ENCODE measurements at regions not wholly inside any gene's neighbourhood (a gene's known extent, or its start where the extent isn't known, plus 50 kb on each side); places are given as distances from the start of the nearest gene placed in this dataset.

DNA sequence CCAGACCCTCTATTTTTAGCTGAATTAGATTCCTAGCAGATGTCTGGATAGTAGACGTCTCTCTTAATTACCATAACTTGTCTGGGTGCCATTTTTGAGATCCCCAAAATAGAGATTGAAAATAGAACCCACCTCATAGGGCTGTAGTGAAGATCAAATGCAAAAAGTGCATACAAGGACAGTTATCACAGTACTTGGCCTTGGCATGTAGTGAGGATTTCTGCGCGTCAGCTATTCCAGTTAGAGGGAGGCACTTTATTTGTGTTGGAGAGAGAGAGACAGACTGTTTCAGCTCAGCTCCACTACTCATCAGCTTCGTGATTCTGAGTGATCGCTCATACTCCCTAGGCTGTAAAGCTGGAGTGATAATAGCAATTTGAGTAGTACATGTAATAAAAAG lies 59.6 kb upstream of the CDH13 start:
- H3K36me3 Mint-ChIP-seq (ENCODE audit: insufficient read depth in 2 of 2): peaks cover 0 to 2% of the 10 kb centered on the region in 2 donors
- peaks cover 1 to 2% of the 10 kb centered on the region in 2 donors for H3K9me3 Mint-ChIP-seq
- no peak for DNase-seq
- no peaks in the 10 kb centered on the region for H3K4me1 Mint-ChIP-seq (ENCODE audit: low read depth)
- H3K27ac Mint-ChIP-seq: no peak overlapping the region
- peaks cover 9% of the 10 kb centered on the region for H3K27me3 Mint-ChIP-seq (ENCODE audit: low read depth)
- H3K4me3 Mint-ChIP-seq: no peak overlapping the region
- no peak for ATAC-seq (replicated peaks in 1 of 2)

DNA sequence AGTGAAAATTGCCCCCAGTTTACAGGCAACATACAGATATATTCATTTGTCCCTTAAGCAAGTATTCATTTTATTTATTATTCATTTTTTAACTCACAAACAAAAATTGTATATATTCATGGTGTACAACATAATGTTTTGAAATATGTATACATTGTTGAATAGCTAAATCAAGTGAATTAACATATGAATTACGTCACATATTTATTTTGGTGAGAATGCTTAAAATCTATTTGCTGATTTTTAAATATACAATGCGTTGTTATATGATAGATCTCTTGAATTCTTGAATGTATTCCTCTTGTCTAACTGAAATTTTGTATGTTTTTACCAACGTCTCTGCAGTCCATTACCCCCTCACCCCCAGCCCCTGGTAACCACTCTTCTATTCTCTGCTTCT lies 63.4 kb upstream of the CDH13 start:
- DNase-seq (no peak), ATAC-seq (replicated peaks in 1 of 2) (no peak)
- Mint-ChIP-seq H3K36me3 (ENCODE audit: insufficient read depth in 2 of 2) (peaks cover 0 to 2% of the 10 kb centered on the region in 2 donors), H3K4me1 (ENCODE audit: low read depth) (no peaks in the 10 kb centered on the region), H3K9me3 (peaks cover 1 to 2% of the 10 kb centered on the region in 2 donors), H3K27ac (no peak overlapping the region), H3K27me3 (ENCODE audit: low read depth) (no peaks in the 10 kb centered on the region), H3K4me3 (no peak overlapping the region)

DNA sequence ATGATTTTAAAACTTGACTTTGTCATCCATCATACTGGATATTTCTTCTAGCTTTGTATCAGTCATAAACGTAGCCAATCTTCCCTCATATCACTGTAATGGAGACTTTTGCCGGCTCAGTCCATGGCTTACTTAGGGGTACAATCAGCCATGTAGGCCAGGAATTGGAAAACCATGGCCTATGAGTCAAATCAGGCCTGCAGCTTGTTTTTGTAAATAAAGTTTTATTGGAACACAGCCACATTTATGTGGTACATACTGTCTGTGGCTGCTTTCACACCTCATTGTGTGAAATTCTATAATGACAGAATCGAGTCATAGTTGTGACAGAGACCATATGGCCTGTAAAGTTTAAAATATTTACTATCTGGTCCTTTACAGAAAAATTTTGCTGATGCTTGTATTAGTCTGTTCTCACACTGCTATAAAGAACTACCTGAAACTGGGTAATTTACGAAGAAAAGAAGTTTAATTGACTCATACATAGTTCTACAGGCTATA lies 64.5 kb upstream of the CDH13 start:
- no peak overlapping the region for H3K27ac Mint-ChIP-seq
- H3K4me3 Mint-ChIP-seq: no peak overlapping the region
- no peaks in the 10 kb centered on the region for H3K27me3 Mint-ChIP-seq (ENCODE audit: low read depth)
- no peaks in the 10 kb centered on the region for H3K4me1 Mint-ChIP-seq (ENCODE audit: low read depth)
- H3K36me3 Mint-ChIP-seq (ENCODE audit: insufficient read depth in 2 of 2): peaks cover 0 to 2% of the 10 kb centered on the region in 2 donors
- peaks cover 1 to 4% of the 10 kb centered on the region in 2 donors for H3K9me3 Mint-ChIP-seq
- DNase-seq (no peak), ATAC-seq (replicated peaks in 1 of 2) (no peak)

DNA sequence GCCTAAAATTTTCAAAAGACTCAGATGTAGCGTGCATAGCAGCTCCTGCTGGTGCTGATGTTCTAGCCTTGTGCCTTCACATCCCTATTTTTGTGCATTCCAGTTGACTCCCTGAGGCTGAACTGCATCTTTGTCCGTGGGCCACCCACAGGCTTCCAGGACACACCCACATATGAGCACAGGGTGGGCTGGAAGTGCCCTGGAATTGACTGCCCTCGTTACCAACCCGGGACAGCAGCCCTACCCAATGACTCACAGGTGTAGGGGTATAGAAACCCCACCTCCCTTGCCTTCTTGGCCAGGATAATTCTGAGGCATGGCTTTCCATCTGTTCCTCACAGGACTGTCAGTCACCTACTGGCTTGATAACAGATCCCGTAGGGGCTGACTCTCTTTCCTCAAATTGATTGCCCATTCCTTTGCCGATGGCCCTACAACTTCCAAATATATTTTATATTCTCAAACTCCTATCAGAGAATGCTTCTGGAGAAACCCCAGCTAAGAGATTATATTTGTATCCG lies 65.9 kb upstream of the CDH13 start:
- peaks cover 0 to 2% of the 10 kb centered on the region in 2 donors for H3K36me3 Mint-ChIP-seq (ENCODE audit: insufficient read depth in 2 of 2)
- H3K4me3 Mint-ChIP-seq: no peak overlapping the region
- no peak overlapping the region for H3K27ac Mint-ChIP-seq
- H3K27me3 Mint-ChIP-seq (ENCODE audit: low read depth): no peaks in the 10 kb centered on the region
- ATAC-seq (replicated peaks in 1 of 2): no peak
- no peaks in the 10 kb centered on the region for H3K4me1 Mint-ChIP-seq (ENCODE audit: low read depth)
- H3K9me3 Mint-ChIP-seq: peaks cover 2 to 7% of the 10 kb centered on the region in 2 donors
- no peak for DNase-seq

DNA sequence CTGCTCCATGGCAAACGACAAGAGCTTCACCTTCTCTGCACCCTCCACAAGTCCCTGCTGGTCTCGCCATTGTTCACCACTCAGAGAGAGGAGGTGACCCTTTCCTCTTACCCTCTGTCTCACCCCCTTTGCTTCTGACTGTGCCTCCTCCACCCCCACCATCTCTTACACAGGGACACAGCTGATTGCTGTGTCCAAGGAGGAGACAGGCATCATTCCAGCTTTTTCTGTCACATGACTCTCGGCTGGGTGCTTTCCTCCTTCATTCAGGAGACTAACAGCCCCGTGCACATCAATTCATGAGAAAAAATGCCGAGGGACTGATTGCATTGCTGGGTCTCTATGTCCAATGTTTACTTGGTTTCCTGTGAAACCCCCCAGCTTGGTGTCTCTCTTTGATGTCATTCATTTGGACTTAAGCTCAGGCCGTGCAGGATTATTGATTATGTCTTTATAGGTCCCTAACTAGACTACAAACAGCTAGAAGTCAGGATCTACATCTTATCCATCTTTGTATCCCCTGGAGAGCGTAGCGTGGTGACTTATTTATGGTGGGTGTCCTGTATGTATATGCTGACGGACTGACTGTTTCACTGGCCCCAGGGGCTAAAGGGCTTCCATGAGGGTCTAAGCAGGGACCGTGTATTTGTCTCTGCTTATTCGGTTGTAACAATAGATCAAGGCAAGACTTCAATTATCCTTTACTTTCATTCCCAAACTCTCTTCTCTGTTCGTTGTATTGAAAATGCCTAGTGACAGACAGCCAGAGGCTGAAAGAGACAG lies 82.2 kb upstream of the CDH13 start:
- Mint-ChIP-seq H3K27me3 (ENCODE audit: low read depth) (no peaks in the 10 kb centered on the region), H3K36me3 (ENCODE audit: insufficient read depth in 2 of 2) (no peaks in the 10 kb centered on the region), H3K4me3 (no peak overlapping the region), H3K27ac (no peak overlapping the region), H3K9me3 (no peaks in the 10 kb centered on the region), H3K4me1 (ENCODE audit: low read depth) (no peaks in the 10 kb centered on the region)
- ATAC-seq (replicated peaks in 1 of 2) (no peak), DNase-seq (no peak)

DNA sequence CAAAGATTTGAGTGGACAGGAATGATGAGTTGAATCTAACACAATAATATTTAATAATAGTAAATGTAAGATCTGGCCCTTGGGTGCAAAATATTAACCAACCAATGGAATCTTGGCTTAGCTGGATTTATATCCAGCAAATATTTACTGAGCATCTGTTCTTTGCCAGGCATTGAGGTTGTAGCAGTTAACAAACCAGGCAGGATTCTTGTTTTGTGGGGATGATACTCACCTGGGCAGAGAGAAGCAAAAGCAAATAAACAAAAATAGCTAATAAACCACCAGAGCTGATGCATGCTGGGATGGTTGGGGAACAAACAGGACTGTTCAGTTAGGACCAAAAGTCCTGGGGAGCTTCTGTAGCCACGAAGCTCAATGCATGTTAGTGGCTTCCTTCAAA lies 84.1 kb upstream of the CDH13 start:
- no peak for DNase-seq
- H3K36me3 Mint-ChIP-seq (ENCODE audit: insufficient read depth in 2 of 2): no peaks in the 10 kb centered on the region
- no peaks in the 10 kb centered on the region for H3K4me1 Mint-ChIP-seq (ENCODE audit: low read depth)
- H3K27me3 Mint-ChIP-seq (ENCODE audit: low read depth): no peaks in the 10 kb centered on the region
- no peak overlapping the region for H3K4me3 Mint-ChIP-seq
- no peak overlapping the region for H3K27ac Mint-ChIP-seq
- H3K9me3 Mint-ChIP-seq: no peaks in the 10 kb centered on the region
- ATAC-seq (replicated peaks in 1 of 2): no peak

DNA sequence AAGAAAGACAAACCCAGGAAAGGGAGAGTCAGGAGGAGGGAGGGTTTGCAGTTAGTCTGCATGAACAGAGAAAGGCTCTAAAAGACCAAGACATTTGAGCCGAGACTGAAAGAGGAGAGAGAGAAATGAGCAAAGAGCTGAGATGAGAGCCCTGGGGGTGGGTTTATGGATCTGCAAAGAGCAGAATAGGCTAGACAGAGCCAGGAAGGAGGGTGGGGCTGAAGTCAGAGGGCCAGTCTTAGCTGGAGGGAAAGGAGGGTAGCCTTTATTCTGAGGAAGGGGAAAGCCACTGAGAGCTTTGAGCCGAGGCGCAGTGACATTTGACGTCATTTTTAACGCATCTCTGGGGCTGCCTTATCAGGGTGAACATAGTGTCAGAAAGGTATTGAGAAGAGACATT lies 85.7 kb upstream of the CDH13 start:
- Mint-ChIP-seq H3K4me3 (no peak overlapping the region), H3K4me1 (ENCODE audit: low read depth) (no peaks in the 10 kb centered on the region), H3K36me3 (ENCODE audit: insufficient read depth in 2 of 2) (no peaks in the 10 kb centered on the region), H3K27ac (no peak overlapping the region), H3K9me3 (no peaks in the 10 kb centered on the region), H3K27me3 (ENCODE audit: low read depth) (no peaks in the 10 kb centered on the region)
- ATAC-seq (replicated peaks in 1 of 2) (no peak), DNase-seq (no peak)

DNA sequence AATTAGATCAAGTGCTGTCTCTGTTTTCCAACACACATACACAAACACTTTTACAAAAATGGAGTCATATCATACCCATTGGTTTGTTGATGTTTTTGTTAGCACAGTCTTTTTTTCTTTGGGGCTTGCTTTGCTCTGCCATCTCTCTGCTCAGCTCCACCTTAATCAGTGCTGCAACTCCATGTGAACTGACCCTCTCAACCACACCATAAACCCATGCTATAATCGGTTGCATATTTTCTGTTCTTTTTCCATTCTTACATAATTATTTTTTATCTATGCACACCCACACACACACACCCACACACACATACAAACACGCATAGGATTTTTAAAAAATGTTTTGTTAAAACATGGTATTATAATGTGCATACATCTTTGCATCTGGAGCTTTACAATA lies 91.0 kb upstream of the CDH13 start:
- H3K36me3 Mint-ChIP-seq (ENCODE audit: insufficient read depth in 2 of 2): no peaks in the 10 kb centered on the region
- H3K4me3 Mint-ChIP-seq: no peak overlapping the region
- H3K27ac Mint-ChIP-seq: no peak overlapping the region
- ATAC-seq (replicated peaks in 1 of 2): no peak
- H3K27me3 Mint-ChIP-seq (ENCODE audit: low read depth): no peaks in the 10 kb centered on the region
- no peak for DNase-seq
- H3K4me1 Mint-ChIP-seq (ENCODE audit: low read depth): no peaks in the 10 kb centered on the region
- H3K9me3 Mint-ChIP-seq: peaks cover 2 to 6% of the 10 kb centered on the region in 2 donors

DNA sequence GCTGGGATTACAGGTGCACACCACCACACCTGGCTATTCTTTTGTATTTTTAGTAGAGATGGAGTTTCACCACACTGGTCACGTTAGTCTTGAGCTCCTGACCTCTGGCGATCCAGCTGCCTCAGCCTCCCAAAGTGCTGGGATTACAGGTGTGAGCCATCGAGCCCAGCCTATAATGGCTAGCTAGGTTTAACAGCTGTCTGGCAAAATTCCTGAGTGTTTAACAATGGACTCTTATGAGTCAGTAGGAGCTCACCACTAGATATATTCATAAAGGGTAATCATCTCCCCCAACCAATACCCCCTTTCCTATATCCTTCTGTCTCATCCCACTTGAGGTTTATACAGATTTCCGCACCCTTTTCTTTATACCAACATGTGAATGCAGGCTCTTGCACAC lies 91.5 kb upstream of the CDH13 start:
- Mint-ChIP-seq H3K27ac (no peak overlapping the region), H3K36me3 (ENCODE audit: insufficient read depth in 2 of 2) (no peaks in the 10 kb centered on the region), H3K27me3 (ENCODE audit: low read depth) (no peaks in the 10 kb centered on the region), H3K4me1 (ENCODE audit: low read depth) (no peaks in the 10 kb centered on the region), H3K9me3 (peaks cover 2 to 6% of the 10 kb centered on the region in 2 donors), H3K4me3 (no peak overlapping the region)
- ATAC-seq (replicated peaks in 1 of 2): no peak
- DNase-seq: no peak

DNA sequence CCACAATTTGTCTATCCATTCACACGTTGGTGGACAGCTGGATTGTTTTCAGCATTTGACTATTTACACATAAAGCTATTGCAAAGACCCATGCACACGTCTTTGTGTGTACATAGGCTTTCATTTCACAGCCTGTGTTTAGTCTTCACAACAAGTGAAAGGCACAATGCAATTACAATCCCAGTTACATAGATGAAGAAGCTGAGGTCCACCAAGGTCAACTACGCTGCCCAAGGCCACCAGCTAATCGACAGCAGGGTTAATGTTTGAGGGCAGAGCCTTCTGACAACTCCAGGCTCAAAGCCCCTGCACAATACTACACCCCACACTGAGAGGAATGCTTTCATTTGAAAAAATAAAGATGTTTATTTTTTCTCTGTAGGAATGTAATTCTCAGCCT lies 93.6 kb upstream of the CDH13 start:
- no peaks in the 10 kb centered on the region for H3K4me1 Mint-ChIP-seq (ENCODE audit: low read depth)
- no peak overlapping the region for H3K27ac Mint-ChIP-seq
- ATAC-seq (replicated peaks in 1 of 2) (no peak), DNase-seq (no peak)
- H3K9me3 Mint-ChIP-seq: peaks cover 2 to 8% of the 10 kb centered on the region in 2 donors
- no peak overlapping the region for H3K4me3 Mint-ChIP-seq
- H3K27me3 Mint-ChIP-seq (ENCODE audit: low read depth): no peaks in the 10 kb centered on the region
- H3K36me3 Mint-ChIP-seq (ENCODE audit: insufficient read depth in 2 of 2): no peaks in the 10 kb centered on the region

DNA sequence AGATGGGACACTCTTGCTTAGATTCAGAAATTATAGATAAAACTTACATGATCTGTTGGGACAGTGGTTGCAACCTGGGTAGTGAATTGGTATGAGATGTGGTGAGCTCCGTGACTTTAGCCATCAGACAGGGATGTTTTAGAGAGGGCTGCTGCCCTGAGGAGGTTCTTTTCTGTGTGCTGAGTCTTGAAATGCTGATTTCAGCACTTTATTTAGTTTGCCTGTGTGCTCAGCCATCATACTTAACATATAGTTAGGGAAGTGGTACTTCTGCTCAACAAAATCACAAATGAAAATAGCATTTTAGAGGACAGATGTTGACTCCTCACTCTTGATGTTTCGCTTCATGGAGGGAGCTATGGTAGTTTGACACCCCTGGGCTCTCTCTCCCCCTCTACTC lies 95.9 kb upstream of the CDH13 start:
- Mint-ChIP-seq H3K4me3 (no peak overlapping the region), H3K9me3 (peaks cover 6 to 10% of the 10 kb centered on the region in 2 donors)

DNA sequence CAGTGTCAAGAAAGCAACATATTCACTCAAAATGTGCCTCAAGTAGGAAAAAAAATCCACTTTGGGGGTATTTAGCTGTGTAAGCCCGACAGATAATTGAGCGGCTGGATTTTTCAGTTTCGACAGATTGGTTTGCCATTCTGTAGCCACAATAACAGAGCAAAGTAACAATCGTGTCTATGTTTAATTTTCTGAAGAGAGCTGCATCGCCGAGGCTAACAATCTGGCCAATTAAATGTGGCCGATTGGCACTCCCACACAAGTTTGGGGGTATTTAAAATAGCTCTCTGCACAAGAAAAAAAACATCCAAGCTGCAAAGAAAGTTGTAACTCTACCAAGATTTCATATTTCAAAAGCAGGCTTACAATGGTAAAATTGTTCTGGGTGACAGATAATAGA lies 99.7 kb upstream of the CDH13 start:
- Mint-ChIP-seq H3K36me3 (ENCODE audit: insufficient read depth in 2 of 2) (no peaks in the 10 kb centered on the region), H3K4me3 (no peak overlapping the region), H3K4me1 (ENCODE audit: low read depth) (no peaks in the 10 kb centered on the region), H3K9me3 (peaks cover 5 to 9% of the 10 kb centered on the region in 2 donors), H3K27me3 (ENCODE audit: low read depth) (no peaks in the 10 kb centered on the region), H3K27ac (no peak overlapping the region)
- DNase-seq (no peak), ATAC-seq (replicated peaks in 1 of 2) (no peak)

More for the DNA sequence above, 95.9 kb upstream of the CDH13 start:
- DNase-seq: no peak
- H3K27ac Mint-ChIP-seq: no peak overlapping the region
- no peaks in the 10 kb centered on the region for H3K27me3 Mint-ChIP-seq (ENCODE audit: low read depth)
- no peak for ATAC-seq (replicated peaks in 1 of 2)
- no peaks in the 10 kb centered on the region for H3K36me3 Mint-ChIP-seq (ENCODE audit: insufficient read depth in 2 of 2)
- H3K4me1 Mint-ChIP-seq (ENCODE audit: low read depth): no peaks in the 10 kb centered on the region

DNA sequence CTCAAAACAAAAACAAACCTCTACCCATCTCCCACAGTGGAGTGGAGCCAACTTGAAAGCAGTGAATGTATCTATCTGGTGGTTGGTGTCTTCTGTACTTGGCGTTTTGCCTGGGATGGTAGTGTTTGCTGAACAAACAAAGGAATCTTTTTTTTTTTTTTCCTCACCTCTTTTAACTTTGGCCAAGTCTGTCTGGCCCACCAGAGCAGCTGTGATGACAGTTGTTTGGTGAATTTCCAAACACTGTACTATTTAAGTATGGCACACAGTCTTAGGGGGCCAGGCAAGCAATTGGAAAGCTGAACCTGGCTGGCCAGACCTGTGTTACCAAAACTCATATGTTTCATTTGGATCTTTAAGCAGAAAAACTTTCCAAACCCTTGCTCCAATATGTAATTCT lies 101.8 kb upstream of the CDH13 start:
- Mint-ChIP-seq H3K36me3 (ENCODE audit: insufficient read depth in 2 of 2) (no peaks in the 10 kb centered on the region), H3K4me3 (no peak overlapping the region), H3K27ac (no peak overlapping the region), H3K27me3 (ENCODE audit: low read depth) (no peaks in the 10 kb centered on the region), H3K4me1 (ENCODE audit: low read depth) (no peaks in the 10 kb centered on the region), H3K9me3 (peaks cover 3 to 5% of the 10 kb centered on the region in 2 donors)
- ATAC-seq (replicated peaks in 1 of 2): no peak
- no peak for DNase-seq

DNA sequence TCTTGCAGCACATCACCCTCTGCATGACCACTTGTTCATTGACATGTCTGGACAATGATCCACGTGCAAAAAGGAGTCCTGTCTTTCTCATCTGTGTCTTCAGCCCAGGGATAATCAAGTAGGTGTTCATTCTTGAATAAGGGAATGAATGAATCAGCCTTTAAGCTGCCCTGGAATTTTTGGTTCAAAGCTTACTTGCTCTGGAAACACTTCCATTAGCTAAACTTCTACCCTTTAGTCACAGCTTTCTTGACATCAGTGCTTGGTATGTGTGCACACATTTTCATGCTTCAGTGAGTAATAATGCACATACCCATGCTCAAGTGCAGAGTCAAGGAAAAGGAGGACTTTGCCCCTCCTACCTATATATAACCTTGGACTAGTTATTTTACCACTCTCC lies 103.0 kb upstream of the CDH13 start:
- no peak for DNase-seq
- H3K27ac Mint-ChIP-seq: no peak overlapping the region
- no peaks in the 10 kb centered on the region for H3K4me1 Mint-ChIP-seq (ENCODE audit: low read depth)
- H3K9me3 Mint-ChIP-seq: peaks cover 5 to 6% of the 10 kb centered on the region in 2 donors
- no peaks in the 10 kb centered on the region for H3K36me3 Mint-ChIP-seq (ENCODE audit: insufficient read depth in 2 of 2)
- no peak for ATAC-seq (replicated peaks in 1 of 2)
- no peaks in the 10 kb centered on the region for H3K27me3 Mint-ChIP-seq (ENCODE audit: low read depth)
- H3K4me3 Mint-ChIP-seq: no peak overlapping the region

Data from activated T-cell treated with anti-CD3 and anti-CD28 coated beads, Interleukin-2, amount 50 U/mL, for 72 hours (primary cell).